Activated CD4-positive, alpha-beta T cell treated with anti-CD3 and anti-CD28 coated beads for 1 hour (primary cell): ENCODE measurements at regions not wholly inside any gene's neighbourhood (a gene's known extent, or its start where the extent isn't known, plus 50 kb on each side); places are given as distances from the start of the nearest gene placed in this dataset.
A peak's percentile ranks its signal among the peaks of the same experiment; 100 is the strongest.

Source experiments
- DNase-seq: peaks from one replicate; pipeline ENCODE4 v3.0.0-alpha.2; 2020

DNA sequence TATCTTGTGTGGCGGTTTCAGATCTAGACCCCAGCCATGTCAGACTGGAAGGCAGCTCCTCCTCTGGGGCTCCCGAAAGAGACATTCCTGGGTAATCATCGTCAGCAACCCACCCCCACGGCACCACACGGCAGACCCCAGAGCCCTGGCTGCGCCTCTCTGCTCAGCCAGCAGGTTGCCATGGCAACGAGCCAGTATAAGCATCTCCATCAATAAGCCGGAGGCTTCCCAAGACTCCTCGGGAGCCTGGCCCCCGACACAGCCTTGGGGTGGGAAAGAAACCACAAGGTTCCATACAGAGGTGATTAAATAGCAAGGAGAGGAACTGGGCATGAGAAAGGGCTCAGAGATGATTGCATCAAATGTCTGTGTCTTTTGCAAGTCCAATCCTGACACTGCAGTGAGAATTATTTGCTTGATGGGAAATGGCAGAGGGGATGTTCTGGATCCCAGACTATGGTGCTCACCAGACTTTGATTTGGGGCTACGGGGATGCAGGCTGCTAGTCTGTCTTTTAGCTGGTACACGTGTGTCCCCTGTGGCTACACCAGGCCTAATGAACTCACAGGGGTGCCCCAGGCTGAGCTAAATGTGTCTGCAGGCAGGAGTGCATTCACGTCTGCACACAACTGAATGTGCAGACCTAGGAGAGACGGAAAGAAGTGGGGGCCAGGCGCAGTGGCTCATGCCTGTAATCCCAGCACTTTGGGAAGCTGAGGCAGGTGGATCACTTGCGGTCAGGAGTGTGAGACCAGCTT, 320.5 kb upstream of the TNRC6C start:
- DNase-seq, result no peak

DNA sequence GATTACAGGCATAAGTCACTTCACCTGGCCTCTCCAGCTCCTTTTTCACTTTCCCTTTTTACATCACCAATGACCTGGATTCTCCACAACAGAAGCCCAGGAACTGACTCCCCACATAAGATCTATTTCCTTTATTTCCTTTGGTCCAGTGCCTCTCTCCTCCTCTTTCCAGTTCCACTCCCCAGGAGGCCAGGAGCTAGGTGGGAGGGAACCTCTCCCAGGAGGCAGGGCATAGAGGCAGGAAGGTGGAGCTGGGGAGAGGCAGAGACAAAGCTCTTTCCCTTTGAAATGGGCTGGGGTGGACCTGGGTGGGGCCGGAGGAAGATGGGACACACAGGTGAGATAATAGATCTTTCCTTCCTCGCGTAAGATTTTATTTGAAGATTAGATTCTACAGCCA, 318.3 kb upstream of the TNRC6C start:
- DNase-seq, result no peak

DNA sequence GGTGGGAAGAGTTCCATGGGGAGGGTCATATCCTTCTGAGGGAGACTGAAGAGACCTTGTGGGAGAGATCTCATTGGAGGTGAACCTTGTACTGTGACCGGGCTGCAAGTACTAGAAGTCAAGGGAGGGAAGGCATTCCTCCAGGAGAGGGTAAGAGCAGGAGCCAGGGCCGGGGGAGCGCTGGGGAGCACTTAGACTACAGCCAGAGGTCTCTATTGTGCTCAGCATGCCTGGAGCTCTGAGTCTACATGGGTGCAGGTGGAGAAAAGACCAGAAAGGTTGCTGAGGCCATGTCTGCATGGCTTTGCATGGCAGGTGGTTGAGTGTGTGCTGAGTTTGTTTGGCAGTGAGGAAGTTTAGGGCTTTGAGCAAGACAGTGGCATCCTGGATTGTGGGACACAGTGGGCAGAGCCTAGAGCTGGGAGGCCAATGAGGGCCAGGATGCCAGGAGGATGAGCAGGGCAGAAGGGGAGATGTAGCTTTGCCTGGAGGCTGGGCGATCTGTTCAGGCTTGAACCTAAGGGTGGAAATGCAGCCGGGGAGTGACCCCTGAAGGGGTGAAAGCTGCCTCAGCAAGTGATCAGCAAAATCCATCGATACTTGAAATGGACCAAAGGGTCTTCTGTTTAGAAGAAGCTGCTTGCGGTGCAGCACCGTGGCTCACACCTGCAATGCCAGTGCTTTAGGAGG, 317.4 kb upstream of the TNRC6C start:
- no peak for DNase-seq

DNA sequence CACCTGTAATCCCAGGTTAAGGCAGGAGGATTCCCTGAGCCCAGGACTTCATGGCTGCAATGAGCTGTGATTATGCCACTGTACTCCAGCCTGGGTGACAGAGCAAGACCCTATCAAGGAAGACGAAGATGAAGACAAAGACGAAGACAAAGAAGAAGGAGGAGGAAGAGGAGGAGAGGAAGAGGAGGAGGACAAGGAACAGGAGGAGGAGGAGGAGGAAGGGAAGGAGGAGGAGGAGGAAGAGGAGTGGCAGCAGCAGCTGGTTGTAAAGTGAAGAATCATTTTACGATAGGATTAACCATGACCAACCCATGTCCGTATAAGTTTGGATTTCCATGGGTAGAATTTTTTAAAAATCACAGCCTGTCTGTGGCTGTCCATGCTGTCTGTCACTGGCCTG, 316.8 kb upstream of the TNRC6C start:
- no peak for DNase-seq

DNA sequence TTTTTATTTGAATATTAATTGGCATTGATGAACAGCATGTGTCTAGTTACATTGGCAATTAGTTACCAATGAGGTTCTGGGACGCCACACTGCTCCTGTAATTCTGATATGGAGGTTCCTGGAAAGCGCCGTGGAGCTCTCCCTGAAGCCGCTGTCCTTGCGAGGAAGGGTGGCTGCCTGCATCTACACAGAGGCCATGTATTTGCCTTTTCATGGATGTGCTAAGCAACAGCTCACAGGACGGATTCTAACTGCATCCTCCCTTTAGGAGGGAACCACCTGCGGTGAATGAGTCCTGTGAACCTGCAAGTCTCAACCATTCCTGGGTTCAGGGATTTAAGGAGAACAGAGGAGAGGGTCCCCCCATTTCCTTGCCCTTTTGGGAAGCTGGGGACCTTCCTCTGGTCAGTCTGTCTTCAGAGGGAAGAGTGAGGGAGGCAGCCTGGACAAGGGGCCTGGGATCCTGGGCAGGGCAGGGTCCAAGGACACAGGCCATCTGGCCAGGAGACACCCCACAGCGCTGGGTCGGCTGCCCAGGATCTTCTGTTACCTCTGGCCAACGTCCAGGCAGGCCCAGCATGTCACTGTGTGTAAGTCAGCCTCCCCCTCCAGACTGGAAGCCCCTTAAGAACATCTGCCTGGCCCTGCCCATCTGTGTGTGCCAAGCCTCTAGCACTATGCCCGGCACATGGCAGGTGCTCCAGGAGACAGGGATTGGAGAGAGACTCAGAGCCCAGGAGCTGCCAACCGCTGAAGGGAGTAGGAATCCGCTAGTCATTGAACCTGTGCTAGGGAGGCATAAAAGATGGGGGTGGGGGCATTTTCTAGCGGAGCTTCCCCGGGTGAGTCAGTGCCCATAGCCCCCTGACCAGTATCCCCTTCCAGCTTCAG, 314.1 kb upstream of the TNRC6C start:
- DNase-seq, result no peak

DNA sequence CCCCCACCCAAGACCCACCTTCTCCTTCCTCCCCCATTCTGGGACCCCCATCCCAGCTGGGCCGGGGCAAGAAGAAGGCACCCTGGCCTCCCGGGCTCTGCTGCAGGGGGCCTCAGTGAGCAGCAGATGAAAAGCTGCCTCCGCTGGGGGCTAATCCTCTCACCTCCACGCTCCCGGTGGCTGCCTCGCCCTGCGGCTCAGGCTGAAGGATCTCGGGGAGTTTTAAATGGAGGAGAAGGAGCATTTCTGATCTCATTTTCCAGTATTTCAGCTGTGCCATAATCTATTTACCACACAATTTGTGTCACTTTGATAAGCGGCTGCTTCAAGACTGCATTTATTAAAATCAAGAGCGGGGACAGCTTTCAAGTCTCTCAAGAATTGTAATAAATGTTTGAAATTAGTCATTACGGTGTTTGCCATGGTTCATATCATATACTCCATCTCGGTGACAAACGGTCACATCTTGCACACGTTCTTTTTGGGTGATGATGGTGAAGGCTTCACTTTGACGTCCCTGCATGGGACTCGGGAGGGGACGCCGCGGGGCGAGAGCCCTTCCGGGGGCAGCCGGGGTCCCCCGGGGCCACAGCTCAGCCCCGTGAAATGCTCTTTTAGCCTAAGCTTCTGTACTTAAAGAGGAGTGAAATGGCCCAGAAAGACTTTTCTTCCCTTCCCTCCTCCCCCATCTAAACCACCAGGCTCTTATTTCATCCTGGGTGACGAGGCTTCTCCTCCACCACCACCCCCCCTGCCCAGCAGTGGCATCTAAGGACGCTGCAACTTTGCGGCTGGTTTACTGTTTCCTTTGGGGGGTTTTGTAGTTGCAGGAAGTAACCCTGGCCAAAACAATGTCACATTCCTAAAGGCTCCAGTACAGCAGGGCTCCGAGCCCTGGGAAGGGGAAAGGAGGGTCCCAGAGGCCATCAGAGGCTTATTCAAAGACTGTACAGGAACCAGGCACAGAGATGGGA, 313.1 kb upstream of the TNRC6C start:
- peak; percentile 30 for DNase-seq

DNA sequence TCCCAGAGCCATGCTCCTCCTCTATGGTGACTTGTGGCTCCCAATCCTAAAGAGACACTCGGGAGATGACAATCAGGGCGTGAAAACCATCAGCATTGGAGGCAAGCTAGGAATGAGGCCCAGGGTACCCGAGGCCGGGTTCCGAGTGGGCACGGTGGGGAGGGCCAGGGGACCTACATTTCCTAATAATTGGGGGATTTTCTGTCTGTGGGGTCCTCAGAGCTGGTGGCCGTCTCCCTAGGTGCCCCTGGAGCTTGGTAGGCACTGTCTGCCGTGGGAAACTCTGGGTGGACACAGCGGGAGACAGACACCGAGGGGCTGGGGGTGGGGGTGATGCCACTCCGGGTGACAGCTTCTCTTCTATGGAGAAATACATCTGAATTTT, 312.5 kb upstream of the TNRC6C start:
- DNase-seq, result no peak

DNA sequence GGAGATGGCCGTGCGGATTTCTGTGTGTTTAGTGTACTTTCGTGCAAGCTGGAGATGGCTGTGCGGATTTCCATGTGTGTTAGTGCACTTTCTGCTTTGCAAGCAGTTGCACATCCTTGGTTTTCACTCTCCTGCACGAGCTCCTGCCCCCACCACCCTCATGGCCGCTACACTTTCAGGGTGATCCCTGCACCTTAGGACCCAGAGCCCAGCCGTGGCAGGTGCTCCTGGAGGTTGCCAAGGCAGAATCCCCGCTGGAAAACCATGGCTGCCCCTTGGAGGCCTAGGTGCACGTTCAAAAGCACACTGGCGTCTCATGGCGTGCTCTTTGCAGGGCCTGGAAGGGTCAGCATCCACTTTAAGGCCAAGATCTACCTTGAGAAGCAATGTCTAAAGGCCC, 311.0 kb upstream of the TNRC6C start:
- DNase-seq, result no peak

DNA sequence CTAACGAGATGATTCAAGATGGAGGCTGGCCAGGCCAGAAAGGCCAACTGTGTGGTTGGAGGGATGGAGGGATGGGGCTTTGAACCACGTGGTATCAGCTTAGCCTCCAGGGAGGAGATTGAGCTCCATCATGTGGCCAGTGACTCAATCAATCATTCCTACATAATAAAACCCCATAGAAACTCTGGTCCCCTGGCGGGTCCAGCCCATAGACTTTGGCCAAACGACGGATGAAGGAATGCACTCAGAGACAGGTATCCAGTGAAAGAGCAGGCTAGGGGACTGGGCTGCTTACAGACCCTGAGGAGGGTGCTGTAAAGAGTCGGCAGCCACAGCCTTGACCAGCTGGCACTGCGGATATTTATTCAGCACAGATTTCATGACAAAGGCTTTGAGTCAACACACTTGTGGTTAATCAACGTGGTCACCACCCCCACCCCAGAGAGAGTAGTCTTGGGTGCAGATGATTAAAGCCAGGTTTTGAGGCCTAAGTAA, 308.7 kb upstream of the TNRC6C start:
- DNase-seq, result no peak

DNA sequence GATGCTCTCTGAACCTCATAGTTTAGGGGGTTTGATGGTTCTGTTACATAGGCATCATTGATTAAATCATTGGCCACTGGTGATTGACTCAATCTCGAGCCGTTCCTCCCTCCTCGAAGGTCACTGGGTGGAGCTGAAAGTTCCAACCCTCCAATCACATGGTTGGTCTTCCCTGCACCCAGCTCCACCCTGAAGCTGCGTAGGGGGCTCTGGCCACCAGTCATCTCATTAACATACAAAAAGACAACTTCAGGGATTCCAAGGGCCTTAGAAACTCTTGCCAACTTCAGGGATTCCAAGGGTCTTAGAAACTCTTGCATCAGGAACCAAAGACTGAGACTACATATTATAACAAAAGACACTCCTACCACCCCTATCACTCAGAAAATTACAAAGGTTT, 306.5 kb upstream of the TNRC6C start:
- DNase-seq, result no peak

DNA sequence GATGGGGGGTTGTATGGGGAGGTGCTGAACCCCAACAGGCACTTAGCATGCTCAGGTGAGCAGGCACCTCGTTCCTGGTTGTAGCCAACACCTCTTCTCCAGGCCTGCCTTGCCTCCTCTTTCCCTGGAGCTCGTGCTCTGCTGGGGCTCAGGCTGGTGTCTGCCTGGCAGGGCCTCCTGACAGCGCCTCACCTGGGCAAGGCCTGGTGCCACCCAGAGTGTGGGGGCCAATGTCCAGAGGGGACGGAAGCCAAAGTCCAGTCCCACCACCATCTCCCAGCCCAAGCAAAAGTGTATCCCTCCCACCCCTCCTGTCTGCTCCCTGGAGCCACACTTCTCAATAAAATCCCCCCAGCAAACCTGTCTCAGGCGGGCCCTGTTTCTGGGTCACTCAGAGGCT, 304.2 kb upstream of the TNRC6C start:
- DNase-seq, result no peak

DNA sequence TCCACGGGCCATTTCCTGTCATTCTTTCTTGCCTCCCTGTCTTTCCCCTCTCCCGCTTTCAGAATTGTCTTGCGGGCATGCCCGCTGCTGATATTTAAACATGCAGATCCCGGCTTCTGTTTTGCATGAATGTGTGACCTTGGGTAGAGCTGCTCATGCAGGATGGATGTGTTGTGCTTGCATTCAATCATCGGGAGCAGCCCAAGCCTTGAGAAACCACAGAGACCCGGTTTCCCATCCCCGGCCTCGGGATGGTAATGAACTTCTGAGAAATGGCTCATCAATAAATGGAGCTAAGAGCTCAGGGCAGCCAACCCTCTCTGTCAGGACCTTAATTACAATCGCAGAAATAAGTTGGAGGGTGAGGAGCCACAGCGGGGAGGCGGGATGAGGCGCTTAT, 303.7 kb upstream of the TNRC6C start:
- no peak for DNase-seq

DNA sequence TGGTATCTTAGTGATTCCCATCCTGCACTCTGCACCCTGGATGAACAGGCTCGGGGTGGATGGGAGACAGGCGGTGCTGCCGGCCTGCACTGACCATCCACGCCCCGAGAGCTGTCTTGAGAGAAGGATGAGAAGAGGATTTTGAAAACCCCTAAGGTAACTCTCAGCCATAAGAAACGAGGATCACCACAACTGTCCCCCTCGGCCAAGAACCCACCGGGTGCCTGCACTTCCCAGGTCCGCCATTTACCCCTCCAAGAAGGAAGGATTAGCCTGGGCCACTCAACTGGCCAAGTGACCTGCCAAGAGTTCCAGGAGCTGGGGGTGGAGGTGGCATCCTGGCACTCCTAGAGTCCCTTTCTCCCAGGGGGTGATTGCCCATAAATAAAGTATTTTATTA, 302.4 kb upstream of the TNRC6C start:
- DNase-seq, result no peak

DNA sequence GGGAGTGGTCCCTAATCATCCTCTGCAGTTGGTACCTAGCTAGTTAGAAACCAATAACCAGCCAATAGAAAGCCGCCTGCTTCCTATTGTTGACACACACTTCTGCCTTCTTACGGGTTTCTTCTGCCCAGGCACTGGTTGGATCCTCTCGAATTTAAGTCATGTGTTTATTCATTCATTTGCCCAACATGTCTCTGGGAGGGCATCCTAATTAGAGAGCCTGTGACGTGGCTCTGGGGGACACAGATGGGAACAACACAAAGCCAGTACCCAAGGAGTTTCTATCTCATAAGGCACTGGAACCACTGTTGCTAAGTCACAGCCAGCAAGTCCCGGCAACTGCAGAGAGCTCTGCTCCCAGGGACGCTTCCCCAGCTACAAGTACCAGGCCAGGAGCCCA, 300.7 kb upstream of the TNRC6C start:
- no peak for DNase-seq

DNA sequence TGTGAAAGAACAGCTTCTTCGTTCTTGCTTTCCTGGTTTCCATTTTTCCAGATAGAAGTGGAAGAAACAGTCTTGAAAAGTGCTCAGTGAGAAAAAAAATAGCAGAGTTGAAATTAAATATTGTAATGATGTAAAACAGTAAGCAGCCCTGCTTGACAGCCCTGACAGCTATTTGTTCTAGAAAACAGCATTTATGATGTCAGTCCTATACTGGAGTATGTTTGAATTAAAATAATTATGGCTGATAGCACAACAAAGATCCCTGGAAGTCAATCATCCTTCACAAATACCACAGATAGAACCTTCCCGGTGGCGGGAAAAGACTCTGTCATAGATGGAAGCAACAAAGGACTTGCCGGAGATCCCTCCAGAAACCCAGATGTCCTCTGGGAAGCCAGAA, 298.0 kb upstream of the TNRC6C start:
- DNase-seq, result no peak

DNA sequence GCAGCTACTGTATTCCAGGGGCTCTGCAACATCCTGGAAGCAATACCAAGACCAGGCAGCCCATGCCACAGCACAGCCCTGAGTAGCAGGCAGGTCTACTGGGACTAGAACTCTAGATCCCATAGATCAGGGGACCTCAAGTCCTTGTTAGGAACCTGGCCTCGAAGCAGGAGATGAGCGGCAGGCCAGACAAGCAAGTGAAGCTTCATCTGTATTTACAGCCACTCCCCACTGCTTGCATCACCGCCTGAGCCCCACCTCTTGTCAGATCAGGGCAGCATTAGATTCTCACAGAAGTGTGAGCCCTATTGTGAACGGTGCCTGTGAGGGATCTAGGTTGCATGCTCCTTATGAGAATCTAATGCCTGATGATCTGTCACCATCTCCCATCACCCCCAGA, 295.7 kb upstream of the TNRC6C start:
- DNase-seq, result no peak

DNA sequence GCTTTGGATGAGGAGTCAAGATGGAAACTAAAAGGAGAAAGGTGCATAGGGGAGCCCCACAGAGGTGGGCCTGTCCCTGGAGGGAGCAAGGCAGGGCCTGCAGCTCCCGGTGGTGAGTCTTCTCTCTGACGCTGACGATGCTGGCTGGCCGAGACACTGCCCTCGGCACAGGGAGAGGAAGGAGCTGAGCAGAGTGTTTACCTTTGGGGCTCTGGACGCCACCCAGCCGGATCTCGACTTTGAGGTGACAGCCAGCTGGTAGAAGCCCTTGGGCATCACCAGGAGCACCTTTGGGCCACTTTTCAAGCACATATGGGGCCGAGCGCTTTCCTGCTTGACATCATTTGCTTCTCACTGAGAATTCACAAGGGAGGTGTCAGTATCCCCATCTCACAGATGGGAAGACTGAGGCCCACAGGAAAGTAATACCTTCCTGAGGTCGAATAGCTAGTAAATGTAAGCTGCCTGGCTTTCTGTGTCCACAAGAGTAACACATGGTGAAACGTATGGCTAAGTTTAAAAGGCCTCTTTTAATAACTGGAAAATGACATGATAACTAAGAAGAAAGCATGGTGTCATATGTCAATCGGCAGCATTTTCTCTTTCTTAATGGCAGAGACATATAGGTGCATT, 294.3 kb upstream of the TNRC6C start:
- no peak for DNase-seq

DNA sequence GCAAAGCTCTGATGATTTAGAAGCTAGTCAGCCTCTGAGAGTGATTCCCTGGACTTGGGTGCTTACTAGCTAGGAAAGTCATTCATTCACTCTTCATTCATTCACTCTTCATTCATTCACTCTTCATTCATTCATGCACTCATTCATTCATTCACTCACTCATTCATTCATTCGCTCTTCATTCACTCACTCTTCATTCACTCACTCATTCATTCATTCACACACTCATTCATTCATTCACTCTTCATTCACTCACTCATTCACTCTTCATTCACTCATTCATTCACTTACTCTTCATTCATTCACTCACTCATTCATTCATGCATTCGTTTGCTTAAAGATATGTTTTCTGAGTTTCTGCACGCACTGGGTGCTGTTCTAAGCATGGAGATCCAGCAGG, 292.7 kb upstream of the TNRC6C start:
- no peak for DNase-seq

DNA sequence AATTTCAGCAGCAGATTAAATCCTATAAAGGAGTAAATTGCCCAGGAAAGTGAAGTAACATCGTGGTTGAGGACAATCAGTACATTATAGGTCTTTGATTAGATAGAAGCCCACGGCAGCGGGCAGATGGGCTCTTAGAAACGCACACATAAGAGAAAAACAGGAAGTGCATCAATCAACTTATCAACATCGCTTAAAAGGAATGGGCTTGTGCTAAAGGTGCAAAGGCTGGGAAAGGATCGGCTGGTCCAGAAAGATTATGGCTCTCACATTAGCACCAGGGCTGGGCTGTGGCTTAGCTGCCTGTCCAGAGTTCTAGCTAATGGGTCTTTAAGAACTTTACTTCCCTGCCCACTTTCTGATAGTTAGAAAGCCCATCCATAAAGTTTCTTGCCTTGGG, 292.0 kb upstream of the TNRC6C start:
- no peak for DNase-seq

DNA sequence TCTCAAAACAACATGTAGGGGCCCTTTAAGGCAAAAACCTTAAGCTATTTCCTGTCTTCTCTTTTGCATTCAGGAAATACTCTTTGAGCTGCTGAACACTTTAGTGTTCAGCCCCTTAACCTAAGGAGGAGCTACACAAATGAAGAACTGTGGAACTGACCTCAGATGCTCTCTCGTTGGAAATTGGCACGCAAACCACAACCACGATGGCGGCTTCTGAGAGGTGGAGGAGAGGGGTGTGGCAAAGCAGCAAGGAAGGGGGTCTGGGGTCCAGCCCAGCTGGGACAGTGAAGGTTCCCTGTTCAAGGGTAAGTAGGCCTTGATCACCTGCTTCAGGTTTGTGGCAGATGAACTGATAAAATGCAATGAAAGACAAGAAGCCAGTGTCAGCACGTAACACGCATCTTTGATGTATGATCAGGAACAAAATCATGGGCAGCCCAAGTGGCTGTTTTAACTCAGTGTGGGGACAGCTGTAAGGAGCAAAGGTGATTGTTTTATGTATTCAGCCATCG, 291.6 kb upstream of the TNRC6C start:
- peak; percentile 38 for DNase-seq

DNA sequence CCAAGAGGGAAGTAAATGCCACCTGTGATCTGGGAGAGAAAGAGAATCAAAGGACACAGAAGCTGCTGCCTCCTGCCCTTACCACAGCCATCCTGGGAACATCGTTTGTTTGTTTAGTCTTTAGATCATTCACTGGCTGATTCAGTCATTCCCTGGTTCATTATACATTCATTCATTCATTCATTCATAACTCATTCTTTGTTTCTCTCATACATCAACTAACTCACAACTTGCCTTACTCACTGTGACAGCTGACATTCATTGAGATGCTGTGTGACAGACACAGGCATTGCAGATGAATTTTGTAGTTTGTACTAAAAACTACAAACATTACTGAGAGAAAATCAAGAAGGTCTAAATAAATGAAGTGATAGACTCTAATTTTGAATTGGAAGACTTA, 291.0 kb upstream of the TNRC6C start:
- DNase-seq, result no peak

DNA sequence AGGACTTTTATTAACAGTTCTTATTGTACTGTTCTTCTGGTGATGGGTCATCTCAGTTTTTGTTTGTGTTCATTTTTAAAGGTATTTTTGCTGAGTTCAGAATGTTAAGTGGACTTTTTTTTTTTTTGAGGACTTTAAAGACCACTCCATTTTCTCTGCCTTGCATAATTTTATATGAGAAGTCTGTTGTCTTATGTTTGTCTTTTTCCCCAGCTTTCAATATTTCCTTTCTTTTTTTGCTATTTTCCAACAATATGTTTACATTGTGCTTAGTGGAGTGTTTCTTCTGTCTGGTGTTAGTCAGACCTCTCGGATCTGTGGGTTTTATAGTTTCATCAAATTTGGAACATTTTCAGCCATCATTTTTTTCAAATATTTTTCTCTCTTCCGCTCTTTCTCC, 290.0 kb upstream of the TNRC6C start:
- DNase-seq, result no peak
